Heart right ventricle (tissue), 16 donors: ENCODE measurements at regions not wholly inside any gene's neighbourhood (a gene's known extent, or its start where the extent isn't known, plus 50 kb on each side); places are given as distances from the start of the nearest gene placed in this dataset.

ENCODE experiments used
- ATAC-seq, 8 donors: fragments of 200-7000 bp; cut with Tn5 transposase; one replicate each; pipeline ENCODE4 v1.9.1; 2020; ENCODE audit warnings: mild to moderate bottlenecking in 8 of 8, moderate library complexity in 8 of 8, moderate number of reproducible peaks in 1 of 8
- DNase-seq, 2 donors: peaks; one replicate each; pipeline ENCODE4 v3.0.0-alpha.2; 2020
- H3K27ac ChIP-seq, 10 donors: fragments of 200-600 bp; sonication (generic) in 2 of 10; one replicate each; pipeline versions ENCODE4 v1.5.0 to v1.8.0; 2020 to 2022; ENCODE audit warnings: mild to moderate bottlenecking in 3 of 10
- H3K27me3 ChIP-seq, 7 donors: fragments of 200-600 bp; one replicate each; pipeline ENCODE4 v1.8.0; 2021 to 2022; ENCODE audit warnings: mild to moderate bottlenecking in 2 of 7
- H3K36me3 ChIP-seq, 9 donors: fragments of 200-600 bp; sonication (generic) in 1 of 9; one replicate each; pipeline versions ENCODE4 v1.5.0 to v1.8.0; 2020 to 2022; ENCODE audit warnings: mild to moderate bottlenecking in 2 of 9
- H3K4me1 ChIP-seq, 9 donors: fragments of 200-600 bp; sonication (generic) in 1 of 9; one replicate each; pipeline versions ENCODE4 v1.5.0 to v1.8.0; 2020 to 2022; ENCODE audit warnings: mild to moderate bottlenecking in 4 of 9
- H3K4me3 ChIP-seq, 10 donors: fragments of 200-600 bp; sonication (generic) in 2 of 10; one replicate each; pipeline versions ENCODE4 v1.5.0 to v1.8.0; 2020 to 2022; ENCODE audit warnings: mild to moderate bottlenecking in 7 of 10, moderate library complexity in 2 of 10
- H3K9me3 ChIP-seq, 11 donors: fragments of 200-600 bp in 10 of 11; sonication (generic) in 2 of 11; one replicate each; pipeline versions ENCODE4 v1.5.0 to v1.8.0; 2013 to 2022; ENCODE audit warnings: mild to moderate bottlenecking in 2 of 11, control low read depth in 1 of 11, moderate library complexity in 1 of 11
- CTCF ChIP-seq, 9 donors: fragments of 200-600 bp; sonication (generic) in 2 of 9; IDR thresholded peaks; one replicate each; pipeline versions ENCODE4 v1.5.0 to v1.8.0; 2021 to 2022; ENCODE audit warnings: antibody characterized with exemption in 9 of 9, mild to moderate bottlenecking in 5 of 9, moderate library complexity in 1 of 9
- WGBS, 2 donors: extraction: QIAGEN DNeasy Blood & Tissue Kit; methylation state at CpG; one replicate each; pipeline ENCODE4 v1.1.7; 2013; ENCODE audit warnings: inconsistent platforms in 1 of 2; 5-methylcytosine and 5-hydroxymethylcytosine counted together
- intact Hi-C, 10 donors: fragments of 100-400 bp; cut with DNase I; formaldehyde crosslinking; loops; one replicate each; pipeline versions ENCODE4 v1.11.1 to v1.14.2; 2022
- donor health status: Arrhythmogenic right ventricular cardiomyopathy.
- donor health status: ischemic (EF 13 %, LVEDD 7.1; RV severe dilation, severe dysfunction).
- donor health status: healthy with polysubstance abuse.
- donor health status: DM: no; HTN: yes; CAD: no.
- donor health status: DM: no; HTN: no; CAD: no.
- donor health status: ischemic (EF 25% LVEDD 6.9; RV normal size, moderate dysfunction).
- donor health status: ischemic (EF 25% LVEDD 5.7; RV mildly dilated, moderate dysfunction).
- donor health status: healthy.
- donor health status: DM: yes; HTN: yes; CAD: no.
- donor health status: Ischemic cardiomyopathy.
- donor health status: ischemic (EF 35%, LVEDD 5.7; RV mildly dilated, moderate dysfunction).
- donor health status: nonischemic (EF 11% LVEDD 7.7; RV severe dilation, severe dysfunction).
- donor health status: DM: yes; HTN: yes; CAD: no.
- donor health status: PGD.
- donor health status: ischemic (EF 29% LVEDD 5.4; RV normal size, mild dysfunction).
- donor health status: nonischemic (EF 23%, LVEDD 6.1; RV moderate dilation, normal function).

GRCh38 chr1:38716229-38716628, 143.3 kb downstream of the RRAGC start:
- ATAC-seq = no peak
- 80 to 83% methylated on average over 2 of the region's 2 CpGs for WGBS, 2 donors

GRCh38 chr1:38715415-38715814, 144.2 kb downstream of the RRAGC start:
- H3K27ac ChIP-seq = no peak overlapping the region
- peaks cover 0 to 5% (median 0%) of the 10 kb centered on the region in 7 donors for H3K27me3 ChIP-seq
- no peaks in the 10 kb centered on the region for H3K36me3 ChIP-seq
- TF ChIP-seq CTCF (IDR thresholded peaks at IDR 0.05) = no peak
- H3K4me1 ChIP-seq = no peaks in the 10 kb centered on the region
- no peak for ATAC-seq
- H3K4me3 ChIP-seq = no peak overlapping the region
- intact Hi-C loops = no loop called here
- no peak for DNase-seq
- H3K9me3 ChIP-seq = peaks cover 0 to 27% (median 0%) of the 10 kb centered on the region in 11 donors
- 94 to 95% methylated on average over 9 of the region's 9 CpGs for WGBS, 2 donors

More at GRCh38 chr1:38716229-38716628, 143.3 kb downstream of the RRAGC start:
- Histone ChIP-seq H3K27ac (no peak overlapping the region), H3K4me3 (no peak overlapping the region), H3K9me3 (peaks cover 0 to 27% (median 0%) of the 10 kb centered on the region in 11 donors), H3K27me3 (peaks cover 0 to 12% (median 0%) of the 10 kb centered on the region in 7 donors), H3K4me1 (no peaks in the 10 kb centered on the region), H3K36me3 (no peaks in the 10 kb centered on the region)
- intact Hi-C loops = no loop called here
- no peak for DNase-seq
- TF ChIP-seq CTCF (IDR thresholded peaks at IDR 0.05) = no peak

DNA sequence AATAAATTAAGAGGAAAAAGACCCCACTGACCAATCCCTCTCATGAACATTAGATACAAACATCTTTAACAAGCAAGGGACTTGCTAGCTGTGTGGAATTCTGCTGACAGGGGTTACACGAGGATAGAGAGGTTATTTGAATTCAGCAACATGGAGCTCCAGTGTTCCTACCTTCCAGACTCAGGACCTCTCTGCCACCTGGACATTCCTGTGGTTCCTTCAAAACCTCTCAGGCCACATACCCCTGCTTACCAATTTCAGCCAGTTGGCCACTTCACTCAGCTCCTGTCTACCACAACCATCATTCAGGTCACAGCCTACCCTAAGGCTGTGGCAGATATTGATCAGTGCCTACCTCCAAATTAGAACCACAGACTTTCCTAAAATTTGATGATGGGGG, 147.5 kb downstream of the RRAGC start:
- intact Hi-C loops = no loop called here
- H3K27me3 ChIP-seq = peaks cover 0 to 3% (median 0%) of the 10 kb centered on the region in 7 donors
- 82 to 84% methylated on average over 1 of the region's 1 CpG for WGBS, 2 donors
- no peak for TF ChIP-seq CTCF (IDR thresholded peaks at IDR 0.05)
- H3K36me3 ChIP-seq = no peaks in the 10 kb centered on the region
- H3K4me1 ChIP-seq = no peaks in the 10 kb centered on the region
- no peak overlapping the region for H3K4me3 ChIP-seq
- H3K9me3 ChIP-seq = peaks cover 0 to 30% (median 0%) of the 10 kb centered on the region in 11 donors
- ATAC-seq = no peak
- no peak for DNase-seq
- H3K27ac ChIP-seq = no peak overlapping the region

GRCh38 chr1:38708701-38709258, 150.8 kb downstream of the RRAGC start:
- ATAC-seq (no peak), DNase-seq (no peak)
- no peak overlapping the region for H3K4me3 ChIP-seq
- WGBS, 2 donors = 92 to 95% methylated on average over 44 of the region's 44 CpGs
- H3K9me3 ChIP-seq = peaks cover 0 to 38% (median 14%) of the 10 kb centered on the region in 11 donors
- intact Hi-C loops = no loop called here
- H3K36me3 ChIP-seq = no peaks in the 10 kb centered on the region
- no peak for TF ChIP-seq CTCF (IDR thresholded peaks at IDR 0.05)
- no peaks in the 10 kb centered on the region for H3K4me1 ChIP-seq
- no peak overlapping the region for H3K27ac ChIP-seq
- H3K27me3 ChIP-seq = peaks cover 0 to 26% (median 0%) of the 10 kb centered on the region in 7 donors
